Fibroblast of the conjunctiva (primary cell): ENCODE measurements at regions not wholly inside any gene's neighbourhood (a gene's known extent, or its start where the extent isn't known, plus 50 kb on each side); places are given as distances from the start of the nearest gene placed in this dataset.
"Not testable (repeated sequence)": the region's sequence is repeated elsewhere in the genome, so short reads cannot be mapped to it uniquely, and the experiment has no call there.

Experiments used
- DNase-seq: peaks from one replicate; pipeline ENCODE4 v3.0.0-alpha.2; 2010; ENCODE audit warnings: low read depth

GRCh38 chr12:83361071-83361470 lies 674.4 kb downstream of the TMTC2 start:
- DNase-seq: no peak

GRCh38 chr12:83349907-83350611 lies 663.4 kb downstream of the TMTC2 start:
- no peak for DNase-seq

- DNase-seq: no peak
Observed at GRCh38 chr12:83346333-83346732, 659.6 kb downstream of the TMTC2 start.

- DNase-seq: no peak
Observed at GRCh38 chr12:83343767-83344166, 657.1 kb downstream of the TMTC2 start.

DNA sequence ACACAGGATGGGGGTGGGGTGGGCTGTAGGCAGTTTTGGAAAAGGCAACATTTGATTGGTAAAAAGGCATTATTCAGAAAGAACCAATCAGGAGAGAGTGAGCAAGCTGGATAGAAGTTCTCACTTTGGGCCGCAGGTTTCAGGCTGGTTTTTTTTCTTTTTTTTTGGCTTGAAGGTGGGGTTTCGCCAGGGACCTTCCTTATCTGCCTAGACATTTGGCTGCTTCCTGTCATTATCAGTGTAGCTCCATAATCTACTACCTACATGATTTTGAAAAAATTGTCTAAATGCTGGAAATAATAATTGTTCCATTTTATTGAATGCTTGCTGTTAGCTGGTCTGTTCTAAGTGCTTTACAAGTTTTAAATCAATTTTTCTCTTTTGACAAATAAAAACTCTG lies 649.0 kb downstream of the TMTC2 start:
- no peak for DNase-seq

DNA sequence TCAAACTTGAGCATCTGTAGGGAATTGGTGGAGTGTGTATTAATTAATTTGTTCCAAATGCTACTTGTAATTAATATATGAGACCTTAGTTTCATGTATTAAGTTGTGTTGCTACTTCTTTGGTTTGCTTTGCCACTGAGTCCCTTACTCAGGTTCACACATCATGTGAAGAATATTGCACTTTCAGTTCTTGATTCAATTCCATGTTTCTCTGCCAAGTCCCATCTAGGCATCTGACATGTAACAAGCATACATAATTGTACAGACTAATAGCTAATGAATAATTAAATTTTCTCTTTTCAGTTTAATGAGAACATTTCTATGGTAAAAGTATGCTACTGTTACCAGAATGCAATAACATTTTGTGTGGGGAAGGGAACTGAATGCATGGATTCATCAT lies 640.0 kb downstream of the TMTC2 start:
- DNase-seq: no peak

DNA sequence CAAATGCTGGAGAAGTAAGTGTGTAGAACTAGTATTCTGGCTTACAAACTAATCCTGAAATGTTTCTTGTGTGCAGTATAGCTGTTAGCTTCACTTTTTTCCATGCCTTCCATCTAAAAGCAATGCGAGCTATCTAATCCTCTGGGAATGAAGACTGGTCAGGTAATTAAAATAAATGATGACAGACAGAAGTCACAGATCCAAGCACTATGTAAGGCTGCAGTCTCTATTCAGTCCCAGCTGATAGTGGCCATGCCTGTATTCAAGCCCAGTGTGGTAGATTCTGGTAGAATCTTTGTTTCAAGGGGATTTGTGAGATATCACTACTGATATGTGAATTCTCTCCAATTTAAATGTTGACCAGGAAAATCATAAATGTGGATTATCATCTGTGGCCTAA lies 637.2 kb downstream of the TMTC2 start:
- DNase-seq: no peak

GRCh38 chr12:83322809-83323208 lies 636.1 kb downstream of the TMTC2 start:
- no peak for DNase-seq

DNA sequence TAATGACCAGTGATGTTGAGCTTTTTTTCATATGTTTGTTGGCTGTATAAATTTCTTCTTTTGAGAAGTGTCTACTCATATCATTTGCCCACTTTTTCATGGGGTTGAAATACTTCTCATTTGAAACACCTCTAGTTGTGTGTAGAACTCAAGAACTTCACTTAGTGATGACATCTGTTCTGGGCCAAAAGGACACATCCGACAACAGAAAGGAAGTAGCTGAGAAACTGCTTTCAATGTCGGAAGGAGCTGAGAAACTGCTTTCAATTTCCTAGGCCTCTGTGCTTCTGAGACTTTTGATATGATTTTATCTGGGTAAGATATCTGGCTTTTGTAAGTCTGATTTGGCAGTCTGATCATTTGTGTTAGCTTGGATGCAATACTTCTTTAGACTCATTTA lies 635.3 kb downstream of the TMTC2 start:
- no peak for DNase-seq

DNA sequence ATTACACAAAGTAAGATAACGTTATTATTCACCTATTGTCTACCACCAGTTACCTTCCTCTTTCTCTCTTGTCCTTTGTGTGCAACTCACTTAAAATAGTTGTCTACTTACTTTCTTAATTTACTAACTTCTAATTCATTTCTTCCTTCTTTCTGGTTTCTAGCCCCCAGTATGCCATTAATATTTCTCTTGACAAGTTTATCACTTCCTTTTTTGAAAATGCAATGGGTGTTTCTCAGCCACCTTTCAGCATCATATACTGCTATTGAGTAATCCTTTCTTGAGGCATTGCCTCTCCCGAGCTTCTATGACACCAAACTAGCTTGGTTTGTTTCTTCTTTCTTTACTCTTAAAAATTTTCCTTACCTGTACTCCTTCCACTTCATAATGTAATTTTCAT lies 633.6 kb downstream of the TMTC2 start:
- DNase-seq: no peak

DNA sequence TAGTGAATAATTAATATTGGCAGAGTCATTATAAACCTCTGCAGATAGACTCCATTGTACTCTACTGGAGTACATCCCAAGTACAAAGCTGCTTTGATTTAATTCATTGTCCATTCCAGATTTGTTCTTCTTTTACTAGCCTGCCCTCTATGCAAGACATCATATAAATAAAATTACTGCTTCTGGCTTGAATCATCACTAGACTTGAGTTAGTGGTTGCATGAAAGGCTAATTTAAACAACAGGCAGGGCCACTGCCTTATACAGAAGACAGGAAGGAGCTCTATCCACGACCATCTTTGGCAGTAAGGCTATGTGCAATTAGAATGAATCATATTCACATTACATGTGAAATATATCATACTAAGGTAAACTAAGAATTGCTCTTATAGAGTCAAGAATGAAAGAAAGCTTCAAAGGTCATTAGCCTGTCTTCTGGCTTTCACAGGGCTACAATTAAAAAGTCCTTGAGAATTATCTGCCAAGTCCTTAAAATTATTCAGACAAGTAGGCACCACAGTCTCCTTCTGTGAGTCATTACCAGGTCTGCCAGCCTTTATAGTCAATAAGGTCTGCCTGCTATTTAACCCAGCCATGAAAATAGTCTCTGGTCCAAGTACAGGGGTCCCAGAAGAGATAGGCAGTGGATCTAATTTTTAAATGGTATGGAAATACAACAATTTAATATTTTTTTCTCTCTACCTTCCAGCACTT lies 631.8 kb downstream of the TMTC2 start:
- no peak for DNase-seq

- DNase-seq: no peak
Observed at GRCh38 chr12:83317595-83317994, 630.9 kb downstream of the TMTC2 start.

- no peak for DNase-seq
Observed at GRCh38 chr12:83313827-83314226, 627.1 kb downstream of the TMTC2 start.

GRCh38 chr12:83313322-83313721 lies 626.6 kb downstream of the TMTC2 start:
- no peak for DNase-seq

DNA sequence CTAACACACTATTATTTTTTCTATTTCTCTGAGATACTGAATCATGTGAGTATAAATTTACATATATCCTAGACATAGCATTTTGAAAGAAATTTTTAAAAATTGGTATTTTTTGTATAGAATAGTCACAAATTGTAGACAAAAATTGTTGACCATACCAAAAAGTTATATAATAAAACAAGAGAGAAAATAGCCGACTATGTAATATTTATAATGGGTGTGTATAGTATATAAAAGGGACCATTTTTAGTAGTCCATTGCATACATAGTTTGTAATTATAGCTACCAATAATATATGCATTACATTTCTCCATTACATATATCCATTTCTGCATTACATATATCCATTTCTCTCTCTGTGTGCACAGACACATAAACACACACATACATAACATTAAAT lies 590.2 kb downstream of the TMTC2 start:
- no peak for DNase-seq

DNA sequence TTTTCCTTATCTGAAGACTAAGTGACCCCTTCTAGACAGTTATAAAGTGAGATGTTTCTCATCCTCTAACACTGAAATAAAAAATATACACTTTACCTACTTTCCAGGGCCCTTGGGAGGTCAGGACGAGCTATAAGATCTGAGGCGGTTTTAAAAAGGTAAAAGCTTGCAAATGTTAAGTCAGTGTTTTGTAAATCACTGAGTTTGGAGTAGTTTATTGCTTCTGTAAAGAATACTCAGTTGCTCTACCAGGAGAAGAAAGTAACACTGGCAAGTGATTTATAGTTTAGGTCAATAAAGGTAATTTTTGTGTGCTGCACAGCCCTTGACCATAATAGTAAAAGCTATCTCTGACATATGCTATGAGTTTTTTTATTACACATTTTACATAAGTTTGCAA lies 584.5 kb downstream of the TMTC2 start:
- DNase-seq: no peak

DNA sequence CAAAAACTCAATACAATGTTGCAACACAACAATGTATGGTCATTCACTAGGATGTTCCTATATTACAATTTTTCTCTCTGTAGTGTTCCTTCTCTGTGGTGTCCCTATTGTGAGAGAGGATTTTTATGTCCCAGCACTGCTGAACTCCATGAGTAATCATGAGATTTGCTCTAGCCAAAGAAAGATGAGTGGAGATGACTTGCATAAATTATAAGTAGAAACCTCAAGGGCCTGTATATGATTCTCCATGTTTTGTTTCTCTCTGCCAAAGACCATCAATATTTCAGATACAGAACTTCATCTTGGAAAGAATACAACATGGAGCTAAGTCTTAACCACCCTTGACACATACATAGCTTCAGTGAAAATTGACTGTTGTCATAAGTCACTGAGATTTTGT lies 579.1 kb downstream of the TMTC2 start:
- DNase-seq: no peak

DNA sequence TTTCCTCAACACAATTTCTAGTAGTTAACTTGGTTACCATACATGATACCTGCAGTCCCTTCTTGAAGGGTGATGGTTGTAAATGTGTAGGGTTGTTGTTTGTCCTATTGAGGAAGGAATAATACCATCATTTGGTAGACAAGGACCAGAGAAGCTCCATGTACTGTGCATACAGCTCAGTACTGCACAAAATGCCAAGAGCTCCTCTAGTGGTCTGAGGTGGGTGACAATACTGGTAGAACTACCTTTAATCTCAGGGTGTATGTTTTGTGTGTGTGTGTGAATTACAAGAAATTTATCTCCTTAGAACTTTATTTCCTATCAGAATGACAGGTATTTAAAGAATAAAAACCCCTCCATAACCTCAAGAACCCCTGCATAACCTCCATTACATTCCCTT lies 575.3 kb downstream of the TMTC2 start:
- DNase-seq: no peak

- DNase-seq: not testable (repeated sequence)
Observed at GRCh38 chr12:83260126-83260525, 573.4 kb downstream of the TMTC2 start.

GRCh38 chr12:83257726-83258125 lies 571.0 kb downstream of the TMTC2 start:
- no peak for DNase-seq

DNA sequence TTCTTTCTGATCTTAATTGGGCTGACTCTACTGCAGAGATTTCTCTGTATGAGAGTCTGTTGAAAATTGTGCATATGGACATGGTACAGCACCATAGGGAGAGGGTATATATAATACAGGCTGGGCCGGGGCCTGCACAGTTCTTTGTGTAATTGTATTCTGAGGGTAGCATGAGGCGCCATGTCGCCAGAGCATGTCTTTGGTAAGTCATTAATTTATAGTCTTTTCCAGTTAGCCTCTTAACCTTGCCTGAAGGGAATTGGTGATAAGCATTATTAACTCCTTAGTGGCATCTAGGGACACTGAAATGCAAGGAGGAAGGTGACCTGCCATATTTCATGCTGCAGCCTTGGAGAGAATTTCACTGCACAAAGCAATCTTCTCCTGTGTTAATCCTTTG lies 569.9 kb downstream of the TMTC2 start:
- no peak for DNase-seq

GRCh38 chr12:83250866-83251265 lies 564.2 kb downstream of the TMTC2 start:
- DNase-seq: no peak

- DNase-seq: no peak
Observed at GRCh38 chr12:83245156-83245555, 558.5 kb downstream of the TMTC2 start.

GRCh38 chr12:83244001-83244400 lies 557.3 kb downstream of the TMTC2 start:
- DNase-seq: no peak
